GM12865 (cell line): ENCODE measurements at regions not wholly inside any gene's neighbourhood (a gene's known extent, or its start where the extent isn't known, plus 50 kb on each side); places are given as distances from the start of the nearest gene placed in this dataset.

Experiments
- DNase-seq: peaks from one replicate; pipeline ENCODE4 v3.0.0; 2010; ENCODE audit warnings: low read depth
- H3K4me3 ChIP-seq: 2 replicates; pipeline ENCODE4 v1.5.1; 2011; ENCODE audit warnings: mild to moderate bottlenecking, low read depth, low read length, control low read depth
- TF ChIP-seq, protein P1 (sequence below): IDR thresholded peaks from 2 replicates; pipeline ENCODE4 v1.5.1; 2011; ENCODE audit warnings: low read length, control low read depth, low read depth, inconsistent platforms; ENCODE audit not compliant: insufficient read depth; ENCODE audit errors: missing control alignments

DNA sequence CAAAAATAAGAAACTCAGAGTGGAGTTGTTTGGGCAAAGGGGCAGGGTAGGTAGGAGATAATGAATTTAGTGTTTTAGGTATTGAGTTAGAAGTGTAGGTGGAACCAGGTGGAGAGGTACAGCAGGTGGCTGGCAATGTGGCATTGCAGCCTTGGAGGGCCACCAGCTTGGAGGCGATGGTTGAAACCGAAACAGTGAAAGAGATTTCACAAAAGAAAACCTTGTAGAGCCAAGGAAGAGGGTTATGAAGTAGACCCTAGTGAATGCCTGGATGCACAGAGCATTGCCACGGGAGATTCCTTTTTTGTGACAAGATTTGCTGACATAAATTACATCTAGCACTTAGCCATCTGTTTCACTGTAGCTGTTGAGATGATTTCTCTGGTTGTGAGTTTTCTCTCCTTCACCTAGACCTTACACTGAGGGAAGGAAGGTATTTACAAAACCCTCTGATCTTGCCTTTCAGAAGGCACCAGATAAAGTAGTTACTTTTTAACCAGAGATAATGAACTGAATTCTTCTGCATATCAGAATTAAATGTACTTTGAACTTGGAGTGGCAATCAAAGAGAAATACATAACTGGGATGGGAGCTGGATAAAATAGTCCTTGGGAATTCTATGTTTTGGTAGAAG, 104.1 kb upstream of the CASK start:
- peak; percentile 15 for DNase-seq
- TF ChIP-seq, protein P1, sequence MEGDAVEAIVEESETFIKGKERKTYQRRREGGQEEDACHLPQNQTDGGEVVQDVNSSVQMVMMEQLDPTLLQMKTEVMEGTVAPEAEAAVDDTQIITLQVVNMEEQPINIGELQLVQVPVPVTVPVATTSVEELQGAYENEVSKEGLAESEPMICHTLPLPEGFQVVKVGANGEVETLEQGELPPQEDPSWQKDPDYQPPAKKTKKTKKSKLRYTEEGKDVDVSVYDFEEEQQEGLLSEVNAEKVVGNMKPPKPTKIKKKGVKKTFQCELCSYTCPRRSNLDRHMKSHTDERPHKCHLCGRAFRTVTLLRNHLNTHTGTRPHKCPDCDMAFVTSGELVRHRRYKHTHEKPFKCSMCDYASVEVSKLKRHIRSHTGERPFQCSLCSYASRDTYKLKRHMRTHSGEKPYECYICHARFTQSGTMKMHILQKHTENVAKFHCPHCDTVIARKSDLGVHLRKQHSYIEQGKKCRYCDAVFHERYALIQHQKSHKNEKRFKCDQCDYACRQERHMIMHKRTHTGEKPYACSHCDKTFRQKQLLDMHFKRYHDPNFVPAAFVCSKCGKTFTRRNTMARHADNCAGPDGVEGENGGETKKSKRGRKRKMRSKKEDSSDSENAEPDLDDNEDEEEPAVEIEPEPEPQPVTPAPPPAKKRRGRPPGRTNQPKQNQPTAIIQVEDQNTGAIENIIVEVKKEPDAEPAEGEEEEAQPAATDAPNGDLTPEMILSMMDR: no peak
- H3K4me3 ChIP-seq: no peak overlapping the region

GRCh38 chrX:42025861-42026260, 102.5 kb upstream of the CASK start:
- no peak overlapping the region for H3K4me3 ChIP-seq
- TF ChIP-seq, protein P1: no peak
- no peak for DNase-seq

DNA sequence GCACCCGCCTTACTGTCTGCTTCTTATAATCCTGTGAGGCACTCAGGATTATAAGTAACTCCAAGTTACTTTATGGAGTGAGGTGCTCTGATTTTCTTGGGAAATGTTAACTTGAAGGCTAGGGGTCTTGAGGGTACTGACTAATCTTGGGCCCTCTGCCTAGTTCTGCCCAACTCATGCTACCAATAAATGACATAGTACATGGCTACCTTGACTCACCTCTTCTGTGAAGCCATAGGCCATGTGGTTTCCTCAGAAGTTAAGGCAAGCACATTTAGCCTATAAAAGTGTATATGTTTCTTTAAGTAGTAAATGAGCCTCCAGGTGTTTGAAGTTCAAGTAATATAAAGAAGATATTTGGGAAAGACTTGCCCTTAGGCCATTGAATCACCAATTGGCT, 99.8 kb upstream of the CASK start:
- TF ChIP-seq, protein P1: no peak
- H3K4me3 ChIP-seq: no peak overlapping the region

GRCh38 chrX:42022158-42022557, 98.8 kb upstream of the CASK start:
- no peak for DNase-seq
- no peak overlapping the region for H3K4me3 ChIP-seq
- TF ChIP-seq, protein P1: no peak

More for the DNA sequence above, 99.8 kb upstream of the CASK start:
- no peak for DNase-seq

GRCh38 chrX:42021058-42021457, 97.7 kb upstream of the CASK start:
- TF ChIP-seq, protein P1: no peak
- H3K4me3 ChIP-seq: no peak overlapping the region
- DNase-seq: no peak

GRCh38 chrX:42020225-42020624, 96.9 kb upstream of the CASK start:
- no peak for DNase-seq
- TF ChIP-seq, protein P1: no peak
- no peak overlapping the region for H3K4me3 ChIP-seq

- no peak for DNase-seq
- no peak overlapping the region for H3K4me3 ChIP-seq
- TF ChIP-seq, protein P1: no peak
Measured at GRCh38 chrX:42017971-42018370, 94.6 kb upstream of the CASK start.
